H9 (cell line): ENCODE measurements at regions not wholly inside any gene's neighbourhood (a gene's known extent, or its start where the extent isn't known, plus 50 kb on each side); places are given as distances from the start of the nearest gene placed in this dataset.

Experiments
- DNase-seq: peaks from one replicate; pipeline ENCODE4 v3.0.0-alpha.2; 2017
- H2AFZ ChIP-seq: one replicate; pipeline ENCODE4 v1.6.1; 2013; ENCODE audit warnings: mild to moderate bottlenecking, low read length, control low read depth, moderate library complexity
- H2AK5ac ChIP-seq: 2 replicates; pipeline ENCODE4 v1.6.1; 2013; ENCODE audit warnings: low read length, control low read depth, mixed read lengths; ENCODE audit not compliant: insufficient read length
- H2BK120ac ChIP-seq: one replicate; pipeline ENCODE4 v1.6.1; 2013; ENCODE audit warnings: low read depth, mild to moderate bottlenecking, low read length, control low read depth, inconsistent platforms; ENCODE audit not compliant: poor library complexity, severe bottlenecking
- H2BK12ac ChIP-seq: 2 replicates; pipeline ENCODE4 v1.6.1; 2013; ENCODE audit warnings: low read length, control low read depth, mixed read lengths, low read depth; ENCODE audit not compliant: insufficient read length
- H2BK15ac ChIP-seq: 2 replicates; pipeline ENCODE4 v1.6.1; 2013; ENCODE audit warnings: low read depth, low read length, control low read depth
- H2BK20ac ChIP-seq: one replicate; pipeline ENCODE4 v1.6.1; 2013; ENCODE audit warnings: low read depth, mild to moderate bottlenecking, low read length, control low read depth, inconsistent platforms; ENCODE audit not compliant: poor library complexity, severe bottlenecking
- H2BK5ac ChIP-seq: 2 replicates; pipeline ENCODE4 v1.6.1; 2013; ENCODE audit warnings: low read length, control low read depth, mixed read lengths; ENCODE audit not compliant: insufficient read length
- H3K14ac ChIP-seq: 2 replicates; pipeline ENCODE4 v1.6.1; 2013; ENCODE audit warnings: low read length, control low read depth; ENCODE audit not compliant: insufficient read depth
- H3K18ac ChIP-seq: 2 replicates; pipeline ENCODE4 v1.6.1; 2013; ENCODE audit warnings: low read depth, mild to moderate bottlenecking, mixed read lengths, low read length, control low read depth; ENCODE audit not compliant: insufficient read length
- H3K23ac ChIP-seq: 2 replicates; pipeline ENCODE4 v1.6.1; 2013; ENCODE audit warnings: low read length, control low read depth, mixed read lengths, low read depth; ENCODE audit not compliant: insufficient read length
- H3K23me2 ChIP-seq: 2 replicates; pipeline ENCODE4 v1.6.1; 2013; ENCODE audit warnings: low read depth, mild to moderate bottlenecking, mixed read lengths, low read length, control low read depth; ENCODE audit not compliant: insufficient read length, poor library complexity, severe bottlenecking
- H3K27ac ChIP-seq: 2 replicates; pipeline ENCODE4 v1.5.1; 2013; ENCODE audit warnings: low read length, control low read depth, mixed read lengths, low read depth; ENCODE audit not compliant: insufficient read length
- H3K27me3 ChIP-seq: 2 replicates; pipeline ENCODE4 v1.6.1; 2013; ENCODE audit warnings: low read length, control low read depth, inconsistent platforms; ENCODE audit not compliant: insufficient read depth
- H3K4ac ChIP-seq: 2 replicates; pipeline ENCODE4 v1.6.1; 2013; ENCODE audit warnings: low read depth, mild to moderate bottlenecking, control low read depth, inconsistent platforms, low read length, moderate library complexity
- H3K4me1 ChIP-seq: 2 replicates; pipeline ENCODE4 v1.6.1; 2013; ENCODE audit warnings: low read length, control low read depth, inconsistent platforms; ENCODE audit not compliant: insufficient read depth
- H3K4me2 ChIP-seq: 2 replicates; pipeline ENCODE4 v1.6.1; 2013; ENCODE audit warnings: low read length, control low read depth, mixed read lengths; ENCODE audit not compliant: insufficient read length, insufficient read depth
- H3K56ac ChIP-seq: 2 replicates; pipeline ENCODE4 v1.6.1; 2013; ENCODE audit warnings: low read depth, mild to moderate bottlenecking, mixed read lengths, low read length, control low read depth; ENCODE audit not compliant: insufficient read length
- H3K79me1 ChIP-seq: 2 replicates; pipeline ENCODE4 v1.6.1; 2013; ENCODE audit warnings: low read depth, mild to moderate bottlenecking, moderate library complexity, low read length, control low read depth, inconsistent platforms; ENCODE audit not compliant: insufficient read depth, poor library complexity, severe bottlenecking
- H3K79me2 ChIP-seq: 2 replicates; pipeline ENCODE4 v1.6.1; 2013; ENCODE audit warnings: low read length, control low read depth, inconsistent platforms; ENCODE audit not compliant: insufficient read depth
- H3K9ac ChIP-seq: 2 replicates; pipeline ENCODE4 v1.6.1; 2013; ENCODE audit warnings: low read length, control low read depth, mixed read lengths; ENCODE audit not compliant: insufficient read length; ENCODE audit errors: extremely low read depth
- H3K9me3 ChIP-seq: one replicate; pipeline ENCODE4 v1.6.1; 2013; ENCODE audit warnings: low read depth, low read length, inconsistent platforms; ENCODE audit not compliant: control insufficient read depth
- H3T11ph ChIP-seq: one replicate; pipeline ENCODE4 v1.6.1; 2013; ENCODE audit warnings: mild to moderate bottlenecking, low read length, control low read depth, inconsistent platforms
- H4K20me1 ChIP-seq: one replicate; pipeline ENCODE4 v1.6.1; 2013; ENCODE audit not compliant: control insufficient read depth, insufficient read length, insufficient read depth
- H4K5ac ChIP-seq: 2 replicates; pipeline ENCODE4 v1.6.1; 2013; ENCODE audit warnings: low read depth, mild to moderate bottlenecking, mixed read lengths, low read length, control low read depth; ENCODE audit not compliant: insufficient read length
- H4K8ac ChIP-seq: replicated peaks from 2 replicates; pipeline ENCODE4 v1.6.1; 2013; ENCODE audit warnings: low read length, control low read depth, mixed read lengths, low read depth; ENCODE audit not compliant: insufficient read length
- H4K91ac ChIP-seq: 2 replicates; pipeline ENCODE4 v1.6.1; 2013; ENCODE audit warnings: low read depth, mild to moderate bottlenecking, moderate library complexity, mixed read lengths, low read length, control low read depth; ENCODE audit not compliant: insufficient read length
- H3K27ac Mint-ChIP-seq, 3 experiments: 2 replicates in 2 of 3; 3 replicates in 1 of 3; pipeline ENCODE4 v1.8.0; 2020 to 2021; ENCODE audit warnings: mixed read lengths in 3 of 3, mild to moderate bottlenecking in 1 of 3, moderate library complexity in 1 of 3
- H3K27me3 Mint-ChIP-seq: 2 replicates; pipeline ENCODE4 v1.8.0; 2021; ENCODE audit warnings: low read depth, mild to moderate bottlenecking, moderate library complexity, mixed read lengths
- H3K36me3 Mint-ChIP-seq, 3 experiments: 2 replicates in 2 of 3; 3 replicates in 1 of 3; pipeline ENCODE4 v1.8.0; 2020 to 2021; ENCODE audit warnings: low read depth in 3 of 3, mixed read lengths in 3 of 3; ENCODE audit not compliant: insufficient read depth in 1 of 3
- H3K4me1 Mint-ChIP-seq, 2 experiments: 2 replicates each; pipeline ENCODE4 v1.8.0; 2020; ENCODE audit warnings: mixed read lengths in 2 of 2
- H3K4me3 Mint-ChIP-seq, 2 experiments: 2 replicates in 1 of 2; 3 replicates in 1 of 2; pipeline ENCODE4 v1.8.0; 2020 to 2021; ENCODE audit warnings: mild to moderate bottlenecking in 2 of 2, mixed read lengths in 2 of 2, moderate library complexity in 1 of 2
- H3K9me3 Mint-ChIP-seq, 2 experiments: 2 replicates in 1 of 2; 3 replicates in 1 of 2; pipeline ENCODE4 v1.8.0; 2020; ENCODE audit warnings: mild to moderate bottlenecking in 2 of 2, mixed read lengths in 2 of 2, moderate library complexity in 1 of 2
- TF ChIP-seq, protein P1 (sequence below): fragments of 200-600 bp; sonication (generic); conservative IDR thresholded peaks from 3 replicates; pipeline ENCODE4 v1.8.0; 2021; ENCODE audit warnings: antibody characterized with exemption, mild to moderate bottlenecking

DNA sequence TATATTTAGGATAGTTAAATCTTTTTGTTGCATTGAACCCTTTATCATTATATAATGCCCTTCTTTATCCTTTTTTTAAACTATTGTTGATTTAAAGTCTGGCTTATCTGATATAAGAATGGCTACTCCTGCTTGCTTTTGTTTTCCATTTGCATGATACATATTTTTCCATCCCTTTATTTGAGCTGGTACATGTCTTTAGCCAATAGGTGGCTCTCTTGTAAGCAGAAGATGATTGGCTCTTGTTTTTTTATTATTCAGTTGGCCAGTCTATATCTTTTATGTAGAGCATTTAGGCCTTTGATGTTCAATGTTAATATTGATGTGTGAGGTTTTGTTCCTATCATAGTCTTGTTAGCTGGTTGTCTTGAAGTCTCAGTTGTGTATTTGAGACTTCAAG lies 99.5 kb upstream of the MCTP2 start:
- Histone ChIP-seq H3K4ac (no peak overlapping the region), H3K9ac (no peak overlapping the region), H3K23me2 (no peaks in the 10 kb centered on the region), H2BK5ac (no peak overlapping the region), H3K79me2 (no peaks in the 10 kb centered on the region), H2BK15ac (no peak overlapping the region), H2BK20ac (no peak overlapping the region), H4K20me1 (no peaks in the 10 kb centered on the region), H4K91ac (no peak overlapping the region), H2AFZ (no peak overlapping the region), H3K14ac (no peak overlapping the region), H3K56ac (no peak overlapping the region), H3T11ph (no peak overlapping the region), H2BK120ac (no peak overlapping the region), H3K9me3 (no peaks in the 10 kb centered on the region), H3K4me1 (no peaks in the 10 kb centered on the region), H3K18ac (no peak overlapping the region), H3K23ac (no peak overlapping the region), H4K5ac (no peak overlapping the region), H2AK5ac (no peak overlapping the region), H2BK12ac (no peak overlapping the region), H3K27me3 (no peaks in the 10 kb centered on the region), H4K8ac (no peak overlapping the region), H3K27ac (no peak overlapping the region), H3K4me2 (no peak overlapping the region), H3K79me1 (no peaks in the 10 kb centered on the region)
- Mint-ChIP-seq H3K4me3 (no peak overlapping the region), H3K27me3 (no peaks in the 10 kb centered on the region; the same call in 1 of the 2 replicates), H3K27ac (no peak overlapping the region), H3K36me3 (no peaks in the 10 kb centered on the region), H3K4me1 (no peaks in the 10 kb centered on the region), H3K9me3 (no peaks in the 10 kb centered on the region)
- DNase-seq: no peak
- TF ChIP-seq, protein P1, sequence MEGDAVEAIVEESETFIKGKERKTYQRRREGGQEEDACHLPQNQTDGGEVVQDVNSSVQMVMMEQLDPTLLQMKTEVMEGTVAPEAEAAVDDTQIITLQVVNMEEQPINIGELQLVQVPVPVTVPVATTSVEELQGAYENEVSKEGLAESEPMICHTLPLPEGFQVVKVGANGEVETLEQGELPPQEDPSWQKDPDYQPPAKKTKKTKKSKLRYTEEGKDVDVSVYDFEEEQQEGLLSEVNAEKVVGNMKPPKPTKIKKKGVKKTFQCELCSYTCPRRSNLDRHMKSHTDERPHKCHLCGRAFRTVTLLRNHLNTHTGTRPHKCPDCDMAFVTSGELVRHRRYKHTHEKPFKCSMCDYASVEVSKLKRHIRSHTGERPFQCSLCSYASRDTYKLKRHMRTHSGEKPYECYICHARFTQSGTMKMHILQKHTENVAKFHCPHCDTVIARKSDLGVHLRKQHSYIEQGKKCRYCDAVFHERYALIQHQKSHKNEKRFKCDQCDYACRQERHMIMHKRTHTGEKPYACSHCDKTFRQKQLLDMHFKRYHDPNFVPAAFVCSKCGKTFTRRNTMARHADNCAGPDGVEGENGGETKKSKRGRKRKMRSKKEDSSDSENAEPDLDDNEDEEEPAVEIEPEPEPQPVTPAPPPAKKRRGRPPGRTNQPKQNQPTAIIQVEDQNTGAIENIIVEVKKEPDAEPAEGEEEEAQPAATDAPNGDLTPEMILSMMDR: 0 out of 3 replicates have a peak, but pooled peaks have one; percentile 17
